ENCODE measurements at regions not wholly inside any gene's neighbourhood (a gene's known extent, or its start where the extent isn't known, plus 50 kb on each side); places are given as distances from the start of the nearest gene placed in this dataset.

DNA sequence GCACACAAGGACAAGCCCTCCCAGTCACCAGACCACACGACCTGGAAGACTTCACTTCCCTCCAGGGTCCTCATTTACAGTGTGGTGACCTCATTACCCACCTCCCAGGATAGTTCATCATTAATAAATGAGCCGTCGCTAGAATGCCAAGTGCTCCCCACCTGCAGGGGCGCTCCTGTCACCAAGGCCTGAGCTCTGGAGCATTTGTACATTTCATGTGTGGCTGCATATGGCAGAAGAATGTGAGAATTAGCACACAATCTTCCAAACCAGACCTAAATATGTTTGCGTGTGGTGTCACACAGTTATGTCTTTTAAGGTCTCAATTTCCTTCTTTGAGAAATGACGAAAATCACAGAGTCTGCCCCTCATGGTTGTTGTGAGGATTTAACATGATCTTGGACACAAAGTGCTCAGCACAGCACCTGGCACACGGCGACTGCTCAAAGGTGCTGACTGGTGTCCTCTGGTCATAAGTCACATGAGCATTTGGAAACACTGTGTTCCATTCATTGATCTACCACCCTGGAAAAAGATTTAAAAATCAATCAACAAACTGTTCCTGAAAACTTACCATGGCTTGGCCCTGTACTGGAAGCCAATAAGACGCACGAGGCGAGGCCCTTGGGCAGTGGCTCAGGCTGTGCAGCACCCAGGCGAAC lies 150.6 kb upstream of the SPACA7 start:
- no peak for DNase-seq

DNA sequence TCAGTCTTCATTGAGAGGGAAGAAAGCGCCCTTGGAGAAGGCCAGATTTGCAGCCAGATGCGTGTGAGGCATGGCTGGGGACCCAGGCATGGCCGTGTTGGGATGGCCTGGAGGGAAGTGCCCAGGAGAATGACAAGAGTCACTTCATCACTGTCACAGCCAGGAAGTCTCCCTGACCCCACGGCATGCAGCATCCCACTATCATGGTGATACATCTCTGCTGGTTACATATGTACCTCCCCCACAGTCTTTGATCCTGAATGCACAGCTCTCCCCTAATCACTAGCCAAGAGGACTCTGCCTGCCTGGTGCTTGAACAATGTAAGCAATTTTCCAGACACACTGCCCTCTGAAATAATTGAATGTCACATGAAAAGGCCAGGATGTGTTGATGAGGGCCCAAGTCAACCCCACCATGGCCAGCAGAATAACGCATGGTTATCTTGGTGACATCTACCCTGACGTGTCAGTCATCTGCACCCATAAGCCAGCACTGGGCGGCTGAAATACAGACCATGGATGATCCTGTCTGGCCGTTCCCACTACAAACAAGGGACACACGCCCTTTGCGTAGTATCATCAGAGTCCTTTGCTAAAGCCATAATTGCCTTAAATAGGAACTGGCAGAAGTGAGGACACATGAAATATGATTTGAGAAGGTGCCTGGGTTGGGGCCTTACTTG lies 149.7 kb upstream of the SPACA7 start:
- DNase-seq: no peak

DNA sequence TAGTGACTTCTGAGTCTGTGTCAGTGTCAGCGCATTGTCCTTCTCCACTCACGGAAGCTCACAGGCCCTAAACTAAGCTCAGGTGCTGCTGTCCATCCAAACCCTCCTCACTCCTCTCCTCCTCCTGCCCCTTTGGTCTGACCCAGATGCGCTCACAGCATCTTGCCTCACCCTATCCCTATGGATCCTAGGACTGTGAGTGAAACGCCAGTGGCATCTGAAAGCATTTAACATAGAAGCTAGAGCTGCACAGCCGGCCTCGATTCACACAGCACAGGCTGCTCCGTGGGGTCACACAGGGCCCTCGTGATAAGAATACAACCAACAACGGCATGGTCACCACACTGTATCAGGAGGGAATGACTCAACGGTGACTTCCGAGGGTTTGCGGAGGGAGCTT lies 149.1 kb upstream of the SPACA7 start:
- no peak for DNase-seq

- no peak for DNase-seq
Observed at GRCh38 chr13:112229445-112229844, 146.7 kb upstream of the SPACA7 start.

DNA sequence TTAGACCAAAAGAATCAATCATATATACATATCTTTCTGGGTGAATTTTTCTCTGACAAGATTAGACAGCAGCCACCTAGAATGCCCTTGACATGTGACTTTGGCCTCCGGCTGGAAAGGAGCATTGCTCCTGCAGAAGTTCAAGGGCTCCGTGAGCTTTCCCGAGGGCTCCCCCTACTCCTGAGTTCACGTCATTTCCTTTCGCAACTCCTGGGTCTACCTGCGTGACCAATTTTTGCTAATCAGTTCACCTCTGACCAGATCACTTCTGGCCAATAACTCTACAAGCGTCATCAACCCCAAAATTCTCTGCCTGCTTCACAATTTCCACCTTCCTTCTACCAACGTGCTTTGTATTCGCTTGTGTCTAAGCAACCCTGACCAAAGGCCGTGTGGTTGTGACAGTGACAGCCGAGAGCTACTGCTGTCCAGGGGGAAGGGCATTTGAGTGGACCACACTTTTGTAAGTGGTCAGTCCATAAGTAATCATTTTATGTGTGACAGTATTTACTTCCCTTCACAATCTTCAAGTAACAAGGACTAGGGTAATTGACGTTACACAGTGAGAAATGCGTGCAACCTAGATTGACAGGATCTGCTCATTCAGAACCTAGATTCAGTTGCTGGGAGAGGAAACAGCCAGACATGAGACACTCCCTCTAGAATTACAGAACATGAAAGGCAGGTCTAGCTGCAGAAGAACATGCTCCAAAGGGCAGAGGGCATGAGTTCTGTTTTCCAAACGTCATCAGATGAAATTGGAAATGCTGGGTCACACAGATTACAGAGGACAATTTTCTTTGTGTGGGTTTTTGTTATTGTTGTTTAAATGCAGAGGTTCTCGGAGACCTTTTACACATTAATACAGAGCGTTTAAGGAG lies 145.9 kb upstream of the SPACA7 start:
- no peak for DNase-seq

- no peak for DNase-seq
Observed at GRCh38 chr13:112231451-112232083, 144.6 kb upstream of the SPACA7 start.

DNA sequence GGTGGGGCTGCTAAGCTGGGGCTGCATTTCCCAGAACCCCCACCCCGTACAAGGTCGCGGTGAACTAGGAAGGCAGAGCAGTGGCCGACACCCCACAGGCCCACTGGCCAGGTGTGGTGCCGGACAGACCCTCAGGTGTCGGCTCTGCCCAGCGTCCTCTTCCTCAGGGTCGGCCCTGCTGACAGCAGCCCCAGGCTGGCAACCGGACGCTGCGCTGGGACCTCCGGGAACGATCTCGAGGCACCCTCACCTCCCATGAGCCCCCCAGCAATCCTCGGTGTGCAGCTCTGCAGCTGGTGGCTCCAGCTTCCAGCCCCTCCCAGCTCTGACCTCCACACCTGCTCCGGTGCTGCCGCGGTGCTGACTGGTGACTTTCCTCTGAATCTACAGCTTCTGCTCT lies 142.9 kb upstream of the SPACA7 start:
- no peak for DNase-seq

GRCh38 chr13:112233716-112234115 lies 142.4 kb upstream of the SPACA7 start:
- no peak for DNase-seq

- no peak for DNase-seq
Observed at GRCh38 chr13:112234131-112234875, 141.9 kb upstream of the SPACA7 start.

DNA sequence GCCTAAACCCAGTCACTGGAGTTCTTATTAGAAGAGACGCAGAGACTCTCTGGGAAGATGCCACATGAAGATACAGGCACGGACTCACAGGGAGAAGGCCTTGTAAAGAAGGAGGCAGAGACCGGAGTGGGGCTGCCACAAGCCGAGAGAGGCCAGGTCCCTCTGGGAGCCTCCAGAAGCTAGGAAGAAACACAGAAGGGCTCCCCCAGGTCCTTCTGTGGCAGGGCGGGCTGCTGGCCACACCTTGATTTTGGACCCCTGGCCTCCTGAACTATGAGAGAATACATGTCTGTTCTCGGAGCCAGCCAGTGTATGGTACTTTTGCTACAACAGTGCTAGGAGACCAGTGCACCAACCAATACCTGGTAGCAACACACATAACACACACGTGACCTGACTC lies 140.1 kb upstream of the SPACA7 start:
- DNase-seq: no peak

GRCh38 chr13:112236539-112237197 lies 139.5 kb upstream of the SPACA7 start:
- no peak for DNase-seq

DNA sequence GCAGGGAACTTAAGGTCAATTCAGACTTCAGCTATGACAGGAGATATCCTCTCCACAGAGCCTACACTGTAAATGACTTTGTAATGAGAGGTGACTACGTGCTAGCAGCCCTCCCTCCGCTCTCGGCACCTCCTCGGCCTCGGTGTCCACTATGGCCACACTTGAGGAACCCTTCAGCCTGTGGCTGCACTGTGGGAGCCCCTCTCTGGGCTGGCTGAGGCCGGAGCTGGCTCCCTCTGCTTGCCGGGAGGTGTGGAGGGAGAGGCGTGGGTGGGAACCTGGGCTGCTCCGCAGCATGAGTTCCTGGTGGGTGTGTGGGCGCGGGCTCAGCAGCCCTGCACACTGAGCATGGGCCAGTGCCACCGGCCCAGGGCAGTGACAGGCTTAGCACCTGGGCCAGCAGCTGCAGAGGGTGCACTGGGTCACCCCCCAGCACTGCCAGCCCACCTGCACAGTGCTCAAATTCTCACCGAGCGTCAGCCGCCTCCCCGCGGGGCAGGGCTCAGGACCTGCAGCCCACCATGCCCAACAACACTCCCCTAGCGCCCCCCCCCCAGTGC lies 137.6 kb upstream of the SPACA7 start:
- DNase-seq: no peak

GRCh38 chr13:112240076-112240475 lies 136.1 kb upstream of the SPACA7 start:
- no peak for DNase-seq

DNA sequence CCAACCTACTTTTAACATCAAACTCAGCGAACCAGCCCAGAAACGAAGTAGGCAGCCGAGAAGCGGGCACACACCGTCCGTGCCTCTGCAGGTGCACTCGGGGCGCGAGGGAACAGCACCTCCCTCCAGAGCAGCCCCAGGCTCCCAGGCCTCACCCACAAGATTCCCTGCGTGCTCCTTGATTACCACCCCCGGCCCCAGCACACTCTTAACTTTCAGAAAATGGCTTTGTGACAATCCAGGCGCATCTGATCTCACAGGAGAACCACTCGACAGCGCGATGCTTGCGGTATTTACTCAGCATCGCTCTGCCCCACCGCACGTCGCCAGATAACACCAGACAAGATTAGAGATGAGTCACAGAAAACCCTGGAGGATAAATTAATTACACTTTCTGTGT lies 134.9 kb upstream of the SPACA7 start:
- no peak for DNase-seq

- no peak for DNase-seq
Observed at GRCh38 chr13:112242777-112243176, 133.4 kb upstream of the SPACA7 start.

DNA sequence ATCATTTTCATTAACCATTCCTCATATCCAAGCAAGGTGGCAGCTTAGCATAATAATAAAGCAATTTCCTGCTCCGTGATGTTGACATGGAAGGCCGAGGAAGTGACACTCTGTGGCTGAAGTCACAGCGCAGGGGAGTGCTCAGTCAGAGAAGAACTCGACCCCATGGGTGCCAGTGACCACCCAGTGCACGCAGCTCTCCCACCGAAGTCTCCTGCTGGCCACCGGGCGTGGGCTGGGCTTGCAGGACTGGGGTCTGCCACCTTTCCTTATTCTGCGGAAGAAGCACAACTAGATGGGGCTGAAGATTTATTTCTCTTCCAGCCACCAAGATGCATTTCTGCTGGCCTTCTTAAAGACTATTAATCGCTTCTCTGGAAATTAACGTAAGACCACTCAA lies 132.1 kb upstream of the SPACA7 start:
- no peak for DNase-seq

- DNase-seq: no peak
Observed at GRCh38 chr13:112244495-112245177, 131.5 kb upstream of the SPACA7 start.

GRCh38 chr13:112245179-112245724 lies 130.9 kb upstream of the SPACA7 start:
- DNase-seq: no peak

- no peak for DNase-seq
Observed at GRCh38 chr13:112245989-112246388, 130.2 kb upstream of the SPACA7 start.

GRCh38 chr13:112246731-112247470 lies 129.3 kb upstream of the SPACA7 start:
- DNase-seq: no peak
